ENCODE measurements at regions not wholly inside any gene's neighbourhood (a gene's known extent, or its start where the extent isn't known, plus 50 kb on each side); places are given as distances from the start of the nearest gene placed in this dataset.

- Histone ChIP-seq H3K9ac (no peak overlapping the region), H3K4me1 (ENCODE audit: low read depth, poor library complexity, severe bottlenecking) (no peaks in the 10 kb centered on the region), H3K27ac (no peak overlapping the region), H4K20me1 (ENCODE audit: insufficient read depth) (no peaks in the 10 kb centered on the region), H3K79me2 (ENCODE audit: insufficient read depth, low read depth) (no peaks in the 10 kb centered on the region), H2AFZ (ENCODE audit: low read depth) (no peak overlapping the region), H3K36me3 (ENCODE audit: insufficient read depth) (no peaks in the 10 kb centered on the region), H3K4me3 (IDR thresholded peaks at IDR 0.05; ENCODE audit: insufficient read depth, low read depth, low read length) (no peak overlapping the region), H3K4me2 (no peak overlapping the region), H3K27me3 (ENCODE audit: insufficient read depth, low read depth) (no peaks in the 10 kb centered on the region)
- no peak for TF ChIP-seq CTCF (conservative IDR thresholded peaks at IDR 0.05; ENCODE audit: low read depth, low read length)
Observed at GRCh38 chr3:151625086-151625485, 108.6 kb upstream of the AADACL2 start.

- Histone ChIP-seq H3K36me3 (ENCODE audit: insufficient read depth) (no peaks in the 10 kb centered on the region), H3K4me3 (IDR thresholded peaks at IDR 0.05; ENCODE audit: insufficient read depth, low read depth, low read length) (no peak overlapping the region), H3K27me3 (ENCODE audit: insufficient read depth, low read depth) (no peaks in the 10 kb centered on the region), H3K4me2 (no peak overlapping the region), H3K9ac (no peak overlapping the region), H3K79me2 (ENCODE audit: insufficient read depth, low read depth) (no peaks in the 10 kb centered on the region), H4K20me1 (ENCODE audit: insufficient read depth) (no peaks in the 10 kb centered on the region), H3K4me1 (ENCODE audit: low read depth, poor library complexity, severe bottlenecking) (no peaks in the 10 kb centered on the region), H3K27ac (no peak overlapping the region), H2AFZ (ENCODE audit: low read depth) (no peak overlapping the region)
- TF ChIP-seq CTCF (conservative IDR thresholded peaks at IDR 0.05; ENCODE audit: low read depth, low read length): no peak
Observed at GRCh38 chr3:151620071-151620470, 113.7 kb upstream of the AADACL2 start.

GRCh38 chr3:151615464-151615863 lies 118.3 kb upstream of the AADACL2 start:
- Histone ChIP-seq H4K20me1 (ENCODE audit: insufficient read depth) (no peaks in the 10 kb centered on the region), H3K9ac (no peak overlapping the region), H2AFZ (ENCODE audit: low read depth) (no peak overlapping the region), H3K4me1 (ENCODE audit: low read depth, poor library complexity, severe bottlenecking) (no peaks in the 10 kb centered on the region), H3K79me2 (ENCODE audit: insufficient read depth, low read depth) (no peaks in the 10 kb centered on the region), H3K36me3 (ENCODE audit: insufficient read depth) (no peaks in the 10 kb centered on the region), H3K4me2 (no peak overlapping the region), H3K27ac (no peak overlapping the region), H3K4me3 (IDR thresholded peaks at IDR 0.05; ENCODE audit: insufficient read depth, low read depth, low read length) (no peak overlapping the region), H3K27me3 (ENCODE audit: insufficient read depth, low read depth) (no peaks in the 10 kb centered on the region)
- no peak for TF ChIP-seq CTCF (conservative IDR thresholded peaks at IDR 0.05; ENCODE audit: low read depth, low read length)

GRCh38 chr3:151612115-151612514 lies 121.6 kb upstream of the AADACL2 start:
- H3K27ac ChIP-seq: no peak overlapping the region
- H3K4me3 ChIP-seq (IDR thresholded peaks at IDR 0.05; ENCODE audit: insufficient read depth, low read depth, low read length): no peak overlapping the region
- no peak for TF ChIP-seq CTCF (conservative IDR thresholded peaks at IDR 0.05; ENCODE audit: low read depth, low read length)
- H3K4me1 ChIP-seq (ENCODE audit: low read depth, poor library complexity, severe bottlenecking): no peaks in the 10 kb centered on the region
- no peaks in the 10 kb centered on the region for H3K36me3 ChIP-seq (ENCODE audit: insufficient read depth)
- no peak overlapping the region for H2AFZ ChIP-seq (ENCODE audit: low read depth)
- H3K9ac ChIP-seq: no peak overlapping the region
- no peaks in the 10 kb centered on the region for H3K79me2 ChIP-seq (ENCODE audit: insufficient read depth, low read depth)
- no peaks in the 10 kb centered on the region for H4K20me1 ChIP-seq (ENCODE audit: insufficient read depth)
- H3K4me2 ChIP-seq: no peak overlapping the region
- no peaks in the 10 kb centered on the region for H3K27me3 ChIP-seq (ENCODE audit: insufficient read depth, low read depth)

GRCh38 chr3:151611419-151611818 lies 122.3 kb upstream of the AADACL2 start:
- no peaks in the 10 kb centered on the region for H3K4me1 ChIP-seq (ENCODE audit: low read depth, poor library complexity, severe bottlenecking)
- H3K4me3 ChIP-seq (IDR thresholded peaks at IDR 0.05; ENCODE audit: insufficient read depth, low read depth, low read length): no peak overlapping the region
- H3K27me3 ChIP-seq (ENCODE audit: insufficient read depth, low read depth): no peaks in the 10 kb centered on the region
- no peak overlapping the region for H3K4me2 ChIP-seq
- H4K20me1 ChIP-seq (ENCODE audit: insufficient read depth): no peaks in the 10 kb centered on the region
- no peak overlapping the region for H3K9ac ChIP-seq
- H3K79me2 ChIP-seq (ENCODE audit: insufficient read depth, low read depth): no peaks in the 10 kb centered on the region
- no peak overlapping the region for H3K27ac ChIP-seq
- no peak overlapping the region for H2AFZ ChIP-seq (ENCODE audit: low read depth)
- H3K36me3 ChIP-seq (ENCODE audit: insufficient read depth): no peaks in the 10 kb centered on the region
- TF ChIP-seq CTCF (conservative IDR thresholded peaks at IDR 0.05; ENCODE audit: low read depth, low read length): no peak

Measured in KMS-11 (cell line).